Putamen (tissue), 1 donor: ENCODE measurements at regions not wholly inside any gene's neighbourhood (a gene's known extent, or its start where the extent isn't known, plus 50 kb on each side); places are given as distances from the start of the nearest gene placed in this dataset.

ENCODE experiments used
- DNase-seq: peaks from one replicate; pipeline ENCODE4 v3.0.0-alpha.2; 2016; ENCODE audit warnings: low spot score

DNA sequence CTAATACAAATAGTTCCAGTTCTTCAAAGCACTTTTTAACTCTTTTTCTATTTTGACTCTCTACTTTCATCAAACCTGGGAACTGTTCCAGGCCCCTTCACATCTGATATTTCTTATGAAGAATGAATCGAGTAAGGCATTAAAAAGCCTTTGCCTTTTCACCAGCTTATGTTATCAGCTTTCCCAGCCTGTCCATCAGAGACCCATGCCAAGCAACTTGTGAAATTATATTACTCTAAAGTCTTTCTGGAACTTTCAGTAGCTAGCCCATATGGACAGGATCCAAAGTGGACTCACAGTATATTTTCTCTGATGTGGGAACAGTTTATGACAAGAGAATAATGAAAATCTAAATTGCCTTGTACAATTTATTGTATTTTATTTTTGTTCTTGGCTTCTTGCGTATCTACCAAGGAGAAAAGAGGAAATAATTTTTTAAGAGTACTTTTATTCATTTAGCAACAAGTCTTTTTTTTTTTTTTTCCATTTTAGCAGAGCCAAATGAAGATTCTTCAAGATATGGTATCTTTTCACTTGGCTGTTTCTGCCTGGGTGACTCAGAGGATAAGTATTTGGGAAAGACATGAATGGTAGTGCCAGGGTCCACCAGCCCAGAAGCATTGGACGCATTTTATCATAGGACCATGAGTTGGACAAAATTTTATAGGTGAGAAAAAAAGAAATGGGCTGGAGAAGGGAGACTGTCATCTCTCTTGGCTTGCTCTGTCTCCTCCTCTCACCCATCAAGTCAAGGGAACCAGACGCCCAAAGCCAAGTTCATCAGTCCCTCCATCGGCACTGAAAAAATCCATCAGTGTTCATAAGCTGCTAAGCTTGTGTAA, 195.8 kb upstream of the NEBL start:
- no peak for DNase-seq

DNA sequence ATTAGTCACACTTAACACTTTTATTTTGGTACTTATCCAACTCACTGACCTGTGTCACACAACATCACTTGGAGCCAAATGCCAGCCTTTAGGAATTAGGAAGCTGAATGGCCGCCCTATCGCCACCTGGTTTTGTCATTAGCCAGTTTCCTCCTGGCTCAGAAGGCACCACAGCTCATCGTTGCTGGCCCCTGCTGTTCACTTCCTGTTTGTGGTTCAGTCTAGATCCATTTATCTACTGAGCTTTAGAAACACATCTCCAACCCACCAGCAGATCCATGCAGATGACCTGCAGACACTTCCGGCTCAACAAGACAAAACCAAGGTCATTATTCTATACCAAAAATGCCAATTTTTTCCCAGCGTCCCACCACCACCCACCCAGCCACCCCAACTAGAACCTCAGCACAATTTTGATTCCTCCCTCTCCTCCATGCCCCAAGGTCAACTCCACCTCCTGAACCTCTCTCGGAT, 193.5 kb upstream of the NEBL start:
- DNase-seq = no peak

DNA sequence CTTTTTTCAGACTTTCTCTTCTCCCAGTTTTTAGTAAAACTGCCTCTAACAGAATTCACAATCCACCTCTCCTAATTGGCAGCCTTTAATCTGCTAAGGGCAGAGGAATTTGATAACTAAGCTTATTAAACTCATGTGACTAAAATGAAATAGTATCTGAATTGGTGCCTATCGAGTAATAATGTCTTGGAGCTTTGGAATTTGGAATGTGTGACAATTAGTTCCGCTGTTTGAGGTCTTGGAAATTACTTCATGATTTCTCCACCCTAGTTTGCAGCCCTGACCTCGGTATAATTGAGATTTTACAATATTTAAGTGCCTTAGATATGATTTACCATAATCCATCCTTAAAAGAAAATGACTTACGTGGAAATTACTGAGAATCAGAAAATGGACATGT, 190.4 kb upstream of the NEBL start:
- no peak for DNase-seq

DNA sequence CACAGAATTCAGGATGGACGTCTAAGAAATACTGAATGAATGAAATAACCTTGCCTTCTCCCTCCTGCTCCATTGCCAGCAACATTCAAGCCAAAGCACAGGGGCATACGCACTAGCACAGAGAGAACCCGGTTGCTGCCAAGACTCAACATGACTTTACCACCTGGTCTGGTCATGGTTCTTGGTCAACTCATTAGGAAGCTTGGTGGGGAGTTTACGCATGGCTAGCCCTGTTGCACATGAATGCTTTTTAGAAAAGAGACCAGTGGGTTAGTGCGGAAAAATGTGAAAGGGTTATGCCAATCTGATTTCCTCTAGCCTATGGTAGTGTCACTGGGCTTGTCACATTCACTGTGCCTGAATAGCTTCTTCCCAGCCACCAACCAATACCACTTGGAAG, 187.6 kb upstream of the NEBL start:
- peak; percentile 32 for DNase-seq

DNA sequence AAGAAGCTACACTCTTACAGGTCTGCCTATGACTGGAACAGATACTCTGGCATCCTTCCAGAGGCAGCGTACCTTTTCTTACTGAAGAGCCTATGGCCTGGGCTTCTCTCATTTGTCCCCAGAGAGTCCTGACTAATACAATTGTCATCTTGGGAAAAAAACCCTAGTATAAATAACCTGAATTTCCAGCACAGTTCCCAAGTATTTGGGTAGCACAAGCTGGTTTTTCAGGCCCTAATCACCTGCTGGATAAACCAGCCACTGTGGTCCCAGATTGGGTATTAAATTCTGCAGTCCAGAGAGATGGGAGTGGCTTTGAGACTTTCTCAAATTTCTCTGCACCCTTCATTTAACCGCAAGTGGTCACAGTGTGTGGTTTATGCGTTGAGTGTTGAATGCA, 186.8 kb upstream of the NEBL start:
- no peak for DNase-seq

DNA sequence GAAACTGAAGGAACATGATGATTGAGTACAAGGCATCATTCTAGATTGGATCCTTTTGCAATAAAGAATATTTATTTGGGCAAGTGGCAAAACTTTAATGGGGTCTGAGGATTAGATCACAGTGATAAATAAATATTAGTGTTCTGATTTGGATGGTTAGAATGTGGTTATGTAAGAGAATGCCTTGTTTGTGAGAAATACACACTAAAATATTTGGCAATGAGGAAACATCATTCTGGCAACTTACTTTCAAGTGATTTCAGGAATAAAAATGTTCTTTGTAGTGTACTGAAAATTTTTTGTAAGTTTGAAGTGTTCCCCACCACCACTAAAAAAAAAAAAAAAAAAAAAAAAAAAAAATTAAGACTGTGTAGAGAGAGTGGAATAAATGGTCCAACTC, 185.1 kb upstream of the NEBL start:
- no peak for DNase-seq

DNA sequence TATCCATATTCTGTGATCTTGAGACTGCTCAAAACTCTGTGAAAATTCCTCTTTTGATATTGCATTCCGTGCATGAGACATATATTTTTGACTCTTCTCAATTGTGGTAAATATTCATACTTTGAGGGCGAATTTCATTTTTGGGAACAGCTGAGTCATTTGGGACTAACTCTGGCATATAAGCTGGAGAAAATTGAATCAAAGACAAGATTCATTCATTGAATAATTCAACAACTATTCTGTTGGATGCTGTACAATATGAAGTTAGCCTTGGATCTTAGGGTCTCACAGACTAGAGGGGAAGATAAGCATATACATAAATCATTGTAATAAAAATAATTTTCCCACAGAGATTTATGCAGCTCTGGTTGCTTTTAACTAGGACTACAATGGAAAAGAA, 183.2 kb upstream of the NEBL start:
- DNase-seq = no peak

DNA sequence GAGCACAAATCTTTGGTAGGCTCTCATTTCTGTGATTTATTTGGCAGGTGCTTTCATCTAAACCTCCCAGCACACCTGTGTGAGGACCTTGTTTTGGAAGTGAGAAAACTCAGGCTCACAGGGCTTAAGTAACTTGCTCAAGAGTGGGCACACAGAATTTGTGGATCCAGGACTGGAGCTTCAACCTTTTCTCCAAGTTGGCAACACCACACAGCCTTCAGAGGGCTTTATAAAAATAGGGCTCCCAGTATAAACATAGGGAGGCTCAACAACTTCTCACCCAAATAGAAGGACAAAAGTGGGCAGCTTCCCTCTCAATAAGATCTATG, 182.2 kb upstream of the NEBL start:
- DNase-seq = no peak

DNA sequence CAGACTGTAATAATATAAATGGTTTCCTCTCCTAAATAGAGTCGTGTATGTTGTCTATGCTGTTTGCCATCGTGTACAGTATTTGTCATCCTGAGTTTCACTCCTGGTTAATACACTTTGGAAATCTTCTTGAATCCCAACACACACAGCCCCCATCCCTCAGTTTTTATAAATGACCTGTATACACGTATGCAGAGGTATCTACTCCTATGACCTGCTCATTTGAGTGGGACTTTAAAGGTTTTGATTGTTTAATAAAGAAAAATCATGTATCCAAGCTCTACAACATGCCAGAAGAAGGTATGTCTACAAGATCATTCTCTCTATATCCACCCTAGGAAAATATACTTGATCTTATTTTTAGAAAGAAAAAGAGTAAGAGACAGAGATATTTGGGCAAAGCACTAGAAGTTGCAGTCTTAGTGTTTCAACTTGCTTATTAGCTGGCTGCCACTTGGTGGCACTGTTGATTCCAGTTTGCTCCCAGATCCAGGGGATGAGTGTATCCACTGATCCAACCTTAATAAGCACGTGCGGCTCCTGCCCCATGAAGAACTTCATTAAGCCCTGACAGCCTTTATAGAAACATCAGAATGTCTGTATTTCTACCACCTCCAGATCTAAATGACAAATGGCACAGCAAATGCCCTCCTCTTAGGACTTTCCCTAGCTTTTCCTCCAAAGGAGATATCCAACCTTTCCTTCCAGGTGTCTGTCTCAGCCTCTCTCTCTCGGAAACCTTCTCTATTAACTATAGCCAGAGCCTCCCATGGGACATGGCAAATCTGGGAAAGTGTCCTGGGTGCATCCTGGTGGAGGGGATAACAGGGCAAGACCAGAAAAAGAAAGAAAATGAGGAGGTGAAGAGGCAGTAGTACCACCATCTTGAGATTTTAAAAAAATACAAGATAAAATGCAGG, 181.6 kb upstream of the NEBL start:
- peak; percentile 44 for DNase-seq

DNA sequence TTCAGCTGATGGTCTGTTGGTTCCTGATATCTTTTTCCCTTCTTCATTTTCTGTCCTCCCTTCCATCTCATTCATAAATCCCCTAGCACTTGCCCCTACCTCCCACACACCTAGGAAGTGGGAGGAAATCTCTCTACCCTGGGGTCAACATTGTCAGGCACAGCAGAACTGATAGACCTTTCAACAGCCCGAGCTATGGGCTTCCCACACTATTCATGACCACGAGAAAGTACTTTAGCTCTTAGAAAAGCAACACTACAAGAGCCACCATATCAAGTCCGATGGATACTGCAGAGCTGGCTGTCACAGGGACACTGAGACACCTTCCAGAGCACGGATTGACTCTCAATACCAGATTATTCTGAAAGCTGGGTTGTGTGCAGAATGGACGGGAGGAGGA, 180.6 kb upstream of the NEBL start:
- DNase-seq = no peak

DNA sequence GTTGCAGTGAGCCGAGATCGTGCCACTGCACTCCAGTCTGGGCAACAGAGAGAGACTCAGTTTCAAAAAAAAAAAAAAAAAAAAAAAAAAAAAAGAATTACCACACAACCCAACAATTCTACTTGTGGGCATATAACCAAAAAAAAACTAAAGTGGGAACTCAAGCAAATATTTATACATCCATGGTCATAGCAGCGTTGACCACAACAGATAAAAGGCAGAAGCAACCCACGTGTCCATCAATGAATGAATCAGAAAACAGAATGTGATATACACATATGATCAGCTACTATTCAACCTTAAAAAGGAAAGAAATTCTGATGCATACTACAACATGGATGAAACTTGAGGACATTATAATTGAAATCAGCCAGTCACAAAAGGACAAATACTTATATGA, 179.3 kb upstream of the NEBL start:
- no peak for DNase-seq

DNA sequence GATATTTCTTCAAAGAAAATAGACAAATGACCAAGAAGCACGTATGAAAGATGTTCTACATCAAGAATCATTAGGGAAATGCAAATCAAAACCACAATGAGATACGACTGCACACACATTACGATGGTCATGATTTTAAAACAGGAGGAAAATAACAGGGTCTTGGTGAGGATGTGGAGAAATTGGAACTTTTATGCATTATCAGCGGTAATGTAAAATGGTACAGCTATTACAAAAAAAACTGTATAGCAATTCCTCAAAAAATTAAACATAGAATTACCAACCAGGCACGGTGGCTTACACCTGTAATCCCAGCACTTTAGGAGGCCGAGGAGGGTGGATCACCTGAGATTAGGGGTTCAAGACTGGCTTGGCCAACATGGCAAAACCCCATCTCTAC, 178.8 kb upstream of the NEBL start:
- DNase-seq = no peak

DNA sequence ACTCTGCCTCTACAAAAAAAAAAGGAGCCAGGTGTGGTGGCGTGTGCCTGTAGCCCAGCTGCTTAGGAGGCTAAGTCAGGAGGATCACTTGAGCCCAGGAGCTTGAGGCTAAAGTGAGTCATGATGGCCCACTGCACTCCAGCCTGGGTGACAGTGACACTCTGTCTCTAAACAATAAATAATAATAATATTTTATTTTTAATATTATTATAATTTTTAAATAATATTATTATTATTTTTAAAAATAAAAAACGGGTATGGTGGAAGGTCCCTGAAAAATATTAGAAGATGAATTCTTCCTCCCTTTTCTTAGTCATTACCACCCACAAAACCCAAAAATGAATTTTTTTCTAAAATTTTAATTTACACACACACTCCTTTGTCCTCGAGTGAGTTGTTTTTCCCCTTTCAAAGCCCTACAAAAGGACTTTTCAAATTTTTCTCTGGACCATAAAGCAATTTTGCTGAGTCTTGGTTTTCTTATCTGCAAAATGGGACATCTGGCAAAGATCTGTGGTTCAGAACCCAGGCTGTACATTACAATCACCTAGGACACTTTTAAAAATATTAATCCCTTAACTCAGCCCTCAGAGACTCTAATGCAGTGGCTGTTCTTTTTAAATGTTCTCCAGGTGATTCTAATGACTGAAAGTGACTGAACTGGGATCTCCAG, 174.0 kb upstream of the NEBL start:
- DNase-seq = no peak

DNA sequence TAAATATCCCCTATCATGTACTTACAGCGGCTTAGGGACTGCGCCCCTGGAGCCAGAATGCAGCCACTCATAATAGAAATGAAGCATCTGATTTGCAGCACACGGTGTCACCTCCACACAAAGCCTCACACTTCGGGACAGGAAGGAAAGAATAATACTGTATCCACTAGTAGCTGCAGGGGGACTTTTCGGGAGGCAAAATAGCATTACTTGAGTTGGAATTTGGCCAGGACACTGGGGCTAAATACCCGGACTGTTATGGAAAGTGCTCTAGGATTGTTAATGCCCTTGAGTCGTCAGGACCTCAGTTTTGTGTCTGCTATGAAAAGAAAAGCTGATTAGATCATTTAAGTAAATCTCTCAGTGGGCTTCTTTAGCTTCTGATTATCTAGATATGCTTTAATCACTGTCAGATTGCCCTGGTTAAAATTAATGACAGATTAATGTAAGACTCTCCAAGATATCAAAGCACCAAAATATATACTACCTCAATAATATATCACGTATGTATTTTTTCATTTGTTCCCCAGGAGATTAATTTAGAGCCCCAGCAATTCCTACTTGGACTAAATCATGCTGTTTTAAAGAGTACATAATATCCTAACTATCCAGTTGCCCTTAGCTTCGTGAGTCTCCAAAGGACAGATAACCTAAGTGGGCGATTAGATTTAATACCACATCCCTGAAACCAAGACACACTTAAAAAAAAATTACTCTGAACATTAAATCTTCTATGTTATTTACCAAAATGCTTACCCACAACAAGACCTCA, 173.0 kb upstream of the NEBL start:
- DNase-seq = no peak

DNA sequence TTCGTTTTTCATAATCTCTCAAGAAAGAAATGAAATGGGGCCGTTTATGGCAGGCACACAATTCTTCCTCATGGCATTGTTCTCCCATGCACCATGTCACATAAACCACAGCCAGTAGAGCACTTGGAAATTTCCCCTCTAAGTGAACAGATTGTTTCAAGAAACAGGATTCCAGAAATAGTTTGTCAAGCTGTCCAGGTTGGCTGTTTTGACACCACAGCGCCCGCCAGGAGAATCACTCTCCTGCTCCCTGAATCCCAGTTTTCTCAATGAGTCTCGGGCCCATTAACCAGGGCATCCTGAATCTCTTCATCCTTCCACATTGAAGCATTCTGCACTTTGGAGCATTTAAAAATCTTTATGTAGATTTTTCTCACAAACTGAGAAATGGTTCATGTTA, 172.2 kb upstream of the NEBL start:
- no peak for DNase-seq

DNA sequence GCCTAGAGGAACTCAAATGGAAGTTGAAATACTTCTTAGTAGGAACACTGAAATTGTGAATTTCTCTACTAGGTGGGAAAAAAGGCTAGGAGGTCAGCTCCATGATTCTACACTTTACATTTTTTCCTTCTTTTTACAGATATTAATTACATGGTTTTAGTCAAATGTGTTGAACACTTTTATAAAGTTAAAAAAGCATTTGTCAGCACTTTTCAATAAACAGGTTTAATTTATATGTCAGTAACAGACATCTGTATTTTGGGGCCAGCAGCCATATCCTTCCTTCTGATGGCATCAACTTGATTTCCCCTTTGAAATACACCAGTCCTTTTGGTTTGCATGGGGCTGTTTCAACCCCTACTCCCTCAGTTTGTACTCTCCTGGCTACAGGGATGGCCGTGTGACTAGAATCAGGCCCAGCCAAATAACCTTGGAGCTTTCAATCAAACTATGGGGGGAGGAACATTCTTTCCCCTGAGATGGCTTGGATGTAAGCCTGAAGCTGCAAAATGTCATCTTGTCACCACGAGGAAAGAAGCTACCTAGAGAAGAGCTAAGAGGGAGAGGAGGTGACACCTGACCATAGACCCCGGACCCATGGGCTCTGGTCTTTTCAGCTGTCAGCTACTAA, 171.0 kb upstream of the NEBL start:
- DNase-seq = no peak

DNA sequence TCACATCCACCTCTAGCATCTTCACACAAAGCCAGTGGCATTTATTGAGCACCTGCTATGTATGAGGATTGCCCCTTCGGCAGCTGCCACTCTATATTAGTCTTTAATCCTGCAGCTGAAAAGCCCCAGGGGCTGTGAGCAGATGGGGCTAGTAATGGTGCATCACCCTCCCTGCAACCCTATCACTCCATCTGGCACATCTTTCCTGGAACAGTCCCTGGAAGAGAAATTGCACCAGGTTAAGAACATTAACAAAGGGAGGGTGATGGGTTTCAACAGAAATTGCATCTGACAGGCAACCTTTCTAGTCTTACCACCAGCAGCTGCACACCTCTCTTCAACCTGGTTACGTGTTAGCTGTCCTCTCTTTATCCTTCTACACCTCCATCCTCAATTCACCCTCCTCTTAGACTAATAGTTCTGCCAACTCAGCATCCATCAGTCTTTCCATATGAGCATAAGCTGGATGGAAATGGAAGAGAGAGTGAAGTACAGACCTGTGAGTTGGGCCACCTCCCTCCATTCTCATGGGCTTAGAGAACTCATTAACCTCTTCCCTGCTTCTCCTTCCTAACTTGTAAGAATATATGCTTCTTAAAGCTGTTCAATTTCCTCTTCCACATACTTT, 168.6 kb upstream of the NEBL start:
- no peak for DNase-seq

DNA sequence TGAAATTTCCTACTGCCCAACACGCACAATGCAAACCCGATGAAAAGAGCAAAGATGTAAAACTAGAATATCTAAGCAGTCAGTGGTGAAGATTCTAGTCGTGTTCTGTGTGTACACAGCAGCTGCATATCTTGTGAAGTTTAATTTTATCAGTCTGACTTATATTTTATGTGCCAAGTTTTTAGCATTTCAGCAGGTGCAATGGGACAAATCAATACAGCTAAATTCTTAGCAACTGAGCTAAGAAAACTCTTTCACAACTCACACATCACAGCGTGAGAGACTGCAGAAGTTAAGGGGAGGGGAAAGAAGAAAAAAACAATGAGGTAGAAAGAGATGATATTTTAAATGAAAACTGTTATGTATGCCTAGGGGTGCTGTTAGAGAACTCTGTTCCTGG, 164.9 kb upstream of the NEBL start:
- no peak for DNase-seq

DNA sequence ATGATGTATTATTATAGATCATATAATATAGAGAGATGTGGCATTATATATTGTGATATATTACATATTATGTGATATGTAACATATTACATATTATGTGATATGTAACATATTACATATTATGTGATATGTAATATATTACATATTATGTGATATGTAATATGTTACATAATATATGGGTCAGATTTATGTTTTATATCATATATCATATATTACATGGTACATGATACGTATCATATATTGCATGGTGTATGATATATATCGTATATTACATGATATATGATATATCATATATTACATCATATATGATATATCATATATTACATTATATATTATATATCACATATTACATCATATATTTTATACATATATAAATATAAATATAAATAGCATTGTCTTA, 164.1 kb upstream of the NEBL start:
- DNase-seq = no peak

DNA sequence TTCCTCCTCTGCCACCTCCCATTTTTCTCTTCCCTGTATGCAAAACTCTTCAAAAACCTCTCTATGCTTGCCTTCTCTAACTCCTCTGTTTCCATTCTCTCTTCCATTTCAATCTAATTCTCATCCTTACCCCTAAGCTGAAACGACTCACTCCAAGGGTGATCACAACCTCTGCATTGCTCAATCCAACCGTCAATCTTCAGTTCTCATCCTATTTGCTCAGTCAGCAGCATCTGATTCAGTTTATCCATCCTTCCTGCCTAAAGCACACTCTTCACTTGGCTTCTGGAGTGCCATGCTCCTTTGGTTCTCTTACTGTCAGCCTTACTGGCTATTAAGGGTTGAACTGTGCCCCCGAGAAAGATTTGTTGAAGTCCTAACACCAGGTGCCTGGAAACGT, 163.5 kb upstream of the NEBL start:
- no peak for DNase-seq

DNA sequence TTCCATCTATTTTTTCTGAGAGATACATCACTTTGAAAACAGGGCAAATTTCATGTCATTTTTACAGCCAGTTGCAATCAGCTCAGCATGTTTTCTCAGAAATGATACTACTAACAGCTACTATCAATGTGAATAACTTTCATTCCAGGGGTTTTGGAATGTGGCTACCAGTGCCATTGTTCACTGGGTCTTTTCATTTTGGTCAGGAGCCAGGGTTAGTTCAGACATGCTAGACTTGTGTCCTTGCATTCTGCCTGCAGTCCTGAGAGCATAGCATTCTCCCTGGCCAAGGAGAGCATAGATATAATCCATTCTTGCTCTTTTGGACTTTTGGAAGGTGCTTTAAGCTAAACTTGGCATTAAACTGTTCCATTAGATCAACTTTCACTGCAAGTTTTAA, 160.9 kb upstream of the NEBL start:
- no peak for DNase-seq
